Astrocyte of the spinal cord (primary cell): ENCODE measurements at regions not wholly inside any gene's neighbourhood (a gene's known extent, or its start where the extent isn't known, plus 50 kb on each side); places are given as distances from the start of the nearest gene placed in this dataset.
"Not testable (repeated sequence)": the region's sequence is repeated elsewhere in the genome, so short reads cannot be mapped to it uniquely, and the experiment has no call there.

Experiments used
- DNase-seq: peaks from one replicate; pipeline ENCODE4 v3.0.0; 2011; ENCODE audit warnings: low read depth, low spot score
- H3K4me3 ChIP-seq: 2 replicates; pipeline ENCODE4 v1.5.1; 2011; ENCODE audit warnings: low read depth, mild to moderate bottlenecking, low read length, moderate library complexity
- CTCF ChIP-seq: IDR thresholded peaks from 2 replicates; pipeline ENCODE4 v1.5.1; 2012; ENCODE audit warnings: low read depth, mild to moderate bottlenecking, low read length, inconsistent platforms
- in situ Hi-C: cut with HindIII; loops from 2 replicates; pipeline ENCODE4 v1.10.0; 2017; ENCODE audit warnings: low sequenced_read_pairs

- no peak for TF ChIP-seq CTCF
- in situ Hi-C loops, result no loop called here
- no peak for DNase-seq
- no peak overlapping the region for H3K4me3 ChIP-seq
These were observed 116.4 kb downstream of the CASP12 start for GRCh38 chr11:104781719-104782376.

- in situ Hi-C loops, result no loop called here
- no peak for DNase-seq
- no peak for TF ChIP-seq CTCF
- no peak overlapping the region for H3K4me3 ChIP-seq
These were observed 117.2 kb downstream of the CASP12 start for GRCh38 chr11:104781037-104781436.

- in situ Hi-C loops, result no loop called here
- no peak for DNase-seq
- no peak overlapping the region for H3K4me3 ChIP-seq
- no peak for TF ChIP-seq CTCF
These were observed 121.6 kb downstream of the CASP12 start for GRCh38 chr11:104776501-104777170.

GRCh38 chr11:104774578-104774977 is 123.7 kb downstream of the CASP12 start:
- no peak for DNase-seq
- in situ Hi-C loops, result no loop called here
- no peak overlapping the region for H3K4me3 ChIP-seq
- no peak for TF ChIP-seq CTCF

- no peak overlapping the region for H3K4me3 ChIP-seq
- in situ Hi-C loops, result no loop called here
- DNase-seq, result peak; percentile 84
- no peak for TF ChIP-seq CTCF
These were observed 125.4 kb downstream of the CASP12 start for GRCh38 chr11:104772806-104773241.

GRCh38 chr11:104771763-104772162 is 126.5 kb downstream of the CASP12 start:
- peak; percentile 9 for DNase-seq
- H3K4me3 ChIP-seq, result no peak overlapping the region
- TF ChIP-seq CTCF, result no peak
- in situ Hi-C loops, result no loop called here

GRCh38 chr11:104771046-104771445 is 127.2 kb downstream of the CASP12 start:
- DNase-seq, H3K4me3 ChIP-seq, in situ Hi-C loops: not testable (repeated sequence)
